ENCODE measurements at regions not wholly inside any gene's neighbourhood (a gene's known extent, or its start where the extent isn't known, plus 50 kb on each side); places are given as distances from the start of the nearest gene placed in this dataset.
"Not testable (repeated sequence)": the region's sequence is repeated elsewhere in the genome, so short reads cannot be mapped to it uniquely, and the experiment has no call there.

DNA sequence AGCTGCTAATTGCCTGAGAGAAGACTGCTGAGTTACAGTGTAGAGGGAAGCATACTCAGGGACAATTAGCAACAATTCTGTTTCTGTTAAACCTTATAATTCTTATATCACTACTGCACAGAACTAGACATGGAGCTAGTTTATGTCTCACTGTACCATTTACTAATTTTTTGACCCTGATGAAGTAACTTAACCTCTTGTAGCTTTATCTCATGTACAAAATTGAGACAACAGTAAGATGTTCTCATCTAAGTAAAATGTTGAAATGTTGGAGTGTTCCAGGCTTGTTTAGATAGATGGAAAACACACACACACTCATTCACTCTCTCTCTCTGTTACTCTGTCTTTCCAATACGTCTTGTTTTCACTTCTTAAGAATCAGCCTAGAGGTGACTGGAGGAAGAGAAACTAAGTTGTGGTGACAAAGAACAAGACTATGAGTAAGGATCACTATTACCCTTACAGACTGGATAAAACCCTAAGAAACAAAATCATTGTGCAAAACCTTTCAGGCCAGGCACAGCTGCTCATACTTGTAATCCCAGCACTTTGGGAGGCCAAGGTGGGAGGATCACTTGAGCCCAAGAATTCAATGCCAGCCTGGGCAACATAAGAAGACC lies 107.8 kb downstream of the FAM72C start:
- TF ChIP-seq EZH2 (IDR thresholded peaks at IDR 0.05; ENCODE audit: insufficient read depth, poor library complexity, severe bottlenecking); EZH2phosphoT487 (IDR thresholded peaks at IDR 0.05; ENCODE audit: insufficient read depth, low read depth): not testable (repeated sequence)

All from GM23248 (cell line).